ENCODE measurements at regions not wholly inside any gene's neighbourhood (a gene's known extent, or its start where the extent isn't known, plus 50 kb on each side); places are given as distances from the start of the nearest gene placed in this dataset.

DNA sequence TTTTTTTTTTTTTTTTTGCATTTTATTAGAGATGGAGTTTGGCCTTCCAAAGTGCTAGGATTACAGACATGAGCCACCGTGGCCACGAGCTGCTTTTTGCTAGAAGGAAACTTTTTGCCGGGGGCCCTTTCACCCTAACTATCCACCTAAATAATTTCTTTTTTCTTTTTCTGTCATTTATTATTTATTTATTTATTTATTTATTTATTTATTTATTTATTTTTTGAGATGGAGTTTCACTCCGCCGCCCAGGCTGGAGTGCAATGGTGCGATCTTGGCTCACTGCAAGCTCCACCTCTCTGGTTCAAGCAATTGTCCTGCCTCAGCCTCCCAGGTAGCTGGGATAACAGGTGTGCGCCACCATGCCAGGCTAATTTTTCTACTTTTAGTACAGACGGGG, 303.9 kb downstream of the ASMT start:
- Histone ChIP-seq H3K4me3 (replicated peaks in 1 of 3) (no peak overlapping the region), H3K9me3 (no peaks in the 10 kb centered on the region), H3K36me3 (no peaks in the 10 kb centered on the region), H3K27ac (no peak overlapping the region), H3K4me1 (no peaks in the 10 kb centered on the region), H3K27me3 (no peaks in the 10 kb centered on the region)
- whole genome bisulfite sequencing, 2 donors = 96 to 97% methylated on average over 8 of the region's 8 CpGs
- TF ChIP-seq POLR2A (IDR thresholded peaks at IDR 0.05) = no peak
- TF ChIP-seq, protein P1, sequence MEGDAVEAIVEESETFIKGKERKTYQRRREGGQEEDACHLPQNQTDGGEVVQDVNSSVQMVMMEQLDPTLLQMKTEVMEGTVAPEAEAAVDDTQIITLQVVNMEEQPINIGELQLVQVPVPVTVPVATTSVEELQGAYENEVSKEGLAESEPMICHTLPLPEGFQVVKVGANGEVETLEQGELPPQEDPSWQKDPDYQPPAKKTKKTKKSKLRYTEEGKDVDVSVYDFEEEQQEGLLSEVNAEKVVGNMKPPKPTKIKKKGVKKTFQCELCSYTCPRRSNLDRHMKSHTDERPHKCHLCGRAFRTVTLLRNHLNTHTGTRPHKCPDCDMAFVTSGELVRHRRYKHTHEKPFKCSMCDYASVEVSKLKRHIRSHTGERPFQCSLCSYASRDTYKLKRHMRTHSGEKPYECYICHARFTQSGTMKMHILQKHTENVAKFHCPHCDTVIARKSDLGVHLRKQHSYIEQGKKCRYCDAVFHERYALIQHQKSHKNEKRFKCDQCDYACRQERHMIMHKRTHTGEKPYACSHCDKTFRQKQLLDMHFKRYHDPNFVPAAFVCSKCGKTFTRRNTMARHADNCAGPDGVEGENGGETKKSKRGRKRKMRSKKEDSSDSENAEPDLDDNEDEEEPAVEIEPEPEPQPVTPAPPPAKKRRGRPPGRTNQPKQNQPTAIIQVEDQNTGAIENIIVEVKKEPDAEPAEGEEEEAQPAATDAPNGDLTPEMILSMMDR (IDR thresholded peaks at IDR 0.05) = no peak
- intact Hi-C loops (cut with DNase I) = no loop called here
- DNase-seq = no peak

DNA sequence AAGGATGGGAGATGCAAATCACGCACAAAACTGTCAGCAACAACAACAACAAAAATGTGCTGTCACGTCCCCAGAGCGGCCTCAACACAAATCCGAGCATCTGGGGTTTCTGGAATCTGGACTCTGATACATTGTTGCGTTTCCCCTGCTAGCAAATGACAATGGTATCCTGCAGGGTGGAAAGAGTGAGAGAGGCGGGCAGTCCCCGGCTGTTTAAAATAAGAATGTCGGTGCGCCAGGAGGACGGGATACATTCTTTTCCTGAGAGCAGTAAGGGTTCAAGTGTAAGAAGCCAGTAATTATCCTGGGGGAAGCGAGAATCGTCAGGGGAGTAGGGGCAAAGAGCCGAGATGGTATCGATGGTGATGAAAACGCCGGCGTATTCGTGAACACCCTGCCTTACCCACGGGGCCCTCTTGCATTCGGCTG, 310.2 kb downstream of the ASMT start:
- Histone ChIP-seq H3K27ac (no peak overlapping the region), H3K36me3 (no peaks in the 10 kb centered on the region), H3K27me3 (no peaks in the 10 kb centered on the region), H3K4me1 (no peaks in the 10 kb centered on the region), H3K4me3 (replicated peaks in 1 of 3) (no peak overlapping the region), H3K9me3 (no peaks in the 10 kb centered on the region)
- 4 to 6% methylated on average over 20 of the region's 20 CpGs for WGBS, 2 donors
- TF ChIP-seq POLR2A (IDR thresholded peaks at IDR 0.05) = no peak
- TF ChIP-seq, protein P1 (IDR thresholded peaks at IDR 0.05) = no peak
- no peak for DNase-seq
- intact Hi-C loops (cut with DNase I) = no loop called here

DNA sequence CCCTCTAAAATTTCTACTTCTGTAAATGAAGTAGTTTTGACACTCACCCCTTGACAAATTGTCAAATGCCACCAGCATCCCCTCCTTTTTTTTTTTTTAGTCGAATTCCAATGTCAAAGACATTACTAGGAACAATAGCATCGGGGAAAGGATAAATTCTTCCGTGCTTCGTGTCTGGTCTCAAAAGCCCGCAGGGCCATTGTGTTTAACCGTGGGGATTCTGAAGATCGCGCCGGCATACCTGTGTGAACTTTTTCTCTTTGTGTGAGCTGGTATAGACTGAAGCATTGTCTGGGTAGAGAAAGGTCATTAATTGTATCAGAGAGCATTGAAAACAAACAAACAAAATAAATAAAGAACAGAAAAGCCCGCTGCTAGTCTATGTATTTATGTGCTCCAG, 313.9 kb downstream of the ASMT start:
- Histone ChIP-seq H3K36me3 (no peaks in the 10 kb centered on the region), H3K9me3 (no peaks in the 10 kb centered on the region), H3K27ac (no peak overlapping the region), H3K27me3 (no peaks in the 10 kb centered on the region), H3K4me1 (no peaks in the 10 kb centered on the region), H3K4me3 (replicated peaks in 1 of 3) (no peak overlapping the region)
- DNase-seq = no peak
- TF ChIP-seq, protein P1 (IDR thresholded peaks at IDR 0.05) = no peak
- TF ChIP-seq POLR2A (IDR thresholded peaks at IDR 0.05) = no peak
- intact Hi-C loops (cut with DNase I) = no loop called here
- WGBS, 2 donors = 86 to 88% methylated on average over 10 of the region's 10 CpGs

GRCh38 chrX:1932231-1932630, 317.4 kb downstream of the ASMT start:
- DNase-seq = no peak
- no peaks in the 10 kb centered on the region for H3K9me3 ChIP-seq
- no peaks in the 10 kb centered on the region for H3K27me3 ChIP-seq
- WGBS, 2 donors = 60 to 80% methylated on average over 6 of the region's 6 CpGs
- no peak for TF ChIP-seq POLR2A (IDR thresholded peaks at IDR 0.05)
- TF ChIP-seq, protein P1 (IDR thresholded peaks at IDR 0.05) = no peak
- no peaks in the 10 kb centered on the region for H3K4me1 ChIP-seq
- no peaks in the 10 kb centered on the region for H3K36me3 ChIP-seq
- no peak overlapping the region for H3K4me3 ChIP-seq (replicated peaks in 1 of 3)
- intact Hi-C loops (cut with DNase I) = no loop called here
- no peak overlapping the region for H3K27ac ChIP-seq

- no peaks in the 10 kb centered on the region for H3K4me1 ChIP-seq
- no peaks in the 10 kb centered on the region for H3K9me3 ChIP-seq
- WGBS, 2 donors = 89 to 90% methylated on average over 9 of the region's 9 CpGs
- no peak for TF ChIP-seq POLR2A (IDR thresholded peaks at IDR 0.05)
- TF ChIP-seq, protein P1 (IDR thresholded peaks at IDR 0.05) = no peak
- no peaks in the 10 kb centered on the region for H3K27me3 ChIP-seq
- H3K4me3 ChIP-seq (replicated peaks in 1 of 3) = no peak overlapping the region
- H3K36me3 ChIP-seq = no peaks in the 10 kb centered on the region
- intact Hi-C loops (cut with DNase I) = no loop called here
- no peak overlapping the region for H3K27ac ChIP-seq
- no peak for DNase-seq
Measured at GRCh38 chrX:1933964-1934363, 319.1 kb downstream of the ASMT start.
